HEK293 (cell line): ENCODE measurements at regions not wholly inside any gene's neighbourhood (a gene's known extent, or its start where the extent isn't known, plus 50 kb on each side); places are given as distances from the start of the nearest gene placed in this dataset.

Experiments used
- CTCF ChIA-PET: fragments of 350-600 bp; formaldehyde crosslinking; extraction: SDS; loops from one replicate; lab custom pipeline; 2021; ENCODE audit warnings: antibody characterized with exemption; lab: Yijun Ruan, JAX
- POLR2A ChIA-PET: fragments of 300-600 bp; formaldehyde crosslinking; extraction: SDS; loops from one replicate; lab custom pipeline; 2020; ENCODE audit warnings: antibody characterized with exemption, inconsistent platforms; lab: Yijun Ruan, JAX
- H3K27ac ChIP-seq: fragments of 200-500 bp; sonication (Bioruptor generic); 2 replicates; pipeline ENCODE4 v1.5.1; 2014; ENCODE audit warnings: low read depth, low read length, control low read depth, inconsistent platforms; ENCODE audit errors: extremely low read depth
- H3K36me3 ChIP-seq, 2 experiments: fragments of 200-500 bp in 1 of 2; sonication (Bioruptor generic) in 1 of 2; 1 replicate in 1 of 2; 2 replicates in 1 of 2; pipeline ENCODE4 v1.5.1; 2014 to 2017; ENCODE audit warnings: inconsistent platforms in 2 of 2, low read length in 2 of 2; ENCODE audit not compliant: control insufficient read depth in 2 of 2, insufficient read depth in 1 of 2
- H3K4me1 ChIP-seq: fragments of 200-500 bp; sonication (Bioruptor generic); 2 replicates; pipeline ENCODE4 v1.5.1; 2014; ENCODE audit warnings: mild to moderate bottlenecking, low read length, inconsistent platforms; ENCODE audit not compliant: control insufficient read depth, insufficient read depth
- H3K4me3 ChIP-seq: 2 replicates; pipeline ENCODE4 v1.5.1; 2011; ENCODE audit warnings: low read depth, mild to moderate bottlenecking, control low read depth, low read length, moderate library complexity
- H3K9me3 ChIP-seq: fragments of 200-500 bp; sonication (Bioruptor generic); 2 replicates; pipeline ENCODE4 v1.5.1; 2014; ENCODE audit warnings: low read depth, low read length, inconsistent platforms; ENCODE audit not compliant: control insufficient read depth, insufficient read depth
- ATF2 ChIP-seq: fragments of 450-650 bp; formaldehyde crosslinking; IDR thresholded peaks from 2 replicates; pipeline ENCODE4 v1.5.1; 2016; ENCODE audit warnings: missing biosample characterization, missing genetic modification characterization, low read depth
- BCL11B ChIP-seq: fragments of 450-650 bp; formaldehyde crosslinking; IDR thresholded peaks from 2 replicates; pipeline ENCODE4 v1.5.1; 2016; ENCODE audit warnings: low read depth, missing biosample characterization, missing genetic modification characterization
- GLI4 ChIP-seq: fragments of 450-650 bp; formaldehyde crosslinking; IDR thresholded peaks from 2 replicates; pipeline ENCODE4 v1.5.1; 2016; ENCODE audit warnings: missing biosample characterization, missing genetic modification characterization
- OVOL3 ChIP-seq: fragments of 450-650 bp; formaldehyde crosslinking; IDR thresholded peaks from 2 replicates; pipeline ENCODE4 v1.5.1; 2016; ENCODE audit warnings: missing biosample characterization, missing genetic modification characterization
- PRDM6 ChIP-seq: fragments of 450-650 bp; formaldehyde crosslinking; IDR thresholded peaks from 2 replicates; pipeline ENCODE4 v1.5.1; 2017; ENCODE audit warnings: missing biosample characterization, missing genetic modification characterization
- TSHZ1 ChIP-seq: fragments of 450-650 bp; formaldehyde crosslinking; IDR thresholded peaks from 2 replicates; pipeline ENCODE4 v1.5.1; 2016; ENCODE audit warnings: missing biosample characterization, missing genetic modification characterization, borderline replicate concordance
- ZBTB44 ChIP-seq: fragments of 450-650 bp; IDR thresholded peaks from 2 replicates; pipeline ENCODE4 v1.5.1; 2018; ENCODE audit warnings: missing biosample characterization, mild to moderate bottlenecking, missing genetic modification characterization
- ZBTB6 ChIP-seq: fragments of 450-650 bp; formaldehyde crosslinking; IDR thresholded peaks from 2 replicates; pipeline ENCODE4 v1.5.1; 2017; ENCODE audit warnings: missing biosample characterization, missing genetic modification characterization
- ZFP37 ChIP-seq: fragments of 450-650 bp; formaldehyde crosslinking; IDR thresholded peaks from 2 replicates; pipeline ENCODE4 v1.5.1; 2016; ENCODE audit warnings: missing biosample characterization, missing genetic modification characterization
- ZIC2 ChIP-seq: fragments of 450-650 bp; formaldehyde crosslinking; IDR thresholded peaks from 2 replicates; pipeline ENCODE4 v1.5.1; 2016; ENCODE audit warnings: missing biosample characterization, missing genetic modification characterization
- ZNF140 ChIP-seq: fragments of 450-650 bp; formaldehyde crosslinking; IDR thresholded peaks from 2 replicates; pipeline ENCODE4 v1.5.1; 2016; ENCODE audit warnings: missing biosample characterization, missing genetic modification characterization
- ZNF148 ChIP-seq: fragments of 450-650 bp; formaldehyde crosslinking; IDR thresholded peaks from 2 replicates; pipeline ENCODE4 v1.5.0; 2017; ENCODE audit warnings: missing biosample characterization, missing genetic modification characterization, borderline replicate concordance
- ZNF175 ChIP-seq: fragments of 450-650 bp; formaldehyde crosslinking; IDR thresholded peaks from 2 replicates; pipeline ENCODE4 v1.5.1; 2016; ENCODE audit warnings: missing biosample characterization, missing genetic modification characterization
- ZNF26 ChIP-seq: fragments of 450-650 bp; formaldehyde crosslinking; IDR thresholded peaks from 2 replicates; pipeline ENCODE4 v1.5.1; 2016; ENCODE audit warnings: missing biosample characterization, missing genetic modification characterization
- ZNF350 ChIP-seq: fragments of 450-650 bp; formaldehyde crosslinking; IDR thresholded peaks from 2 replicates; pipeline ENCODE4 v1.5.0; 2017; ENCODE audit warnings: missing biosample characterization, mild to moderate bottlenecking, missing genetic modification characterization

GRCh38 chr2:120846406-120847095 lies 110.9 kb downstream of the GLI2 start:
- ChIA-PET POLR2A (no interaction called here), CTCF (interaction anchor here (0.6 kb wide), 1 partner anchor 19 kb away, joined by 3 read pairs; no protein-coding TSS in a partner anchor)
- Histone ChIP-seq H3K36me3 (peaks cover 0 to 3% of the 10 kb centered on the region in 2 experiments; a peak in 1 of 3 replicates), H3K9me3 (no peaks in the 10 kb centered on the region), H3K4me1 (0 out of 2 replicates have a peak, but pooled peaks cover 3% of the 10 kb centered on the region), H3K4me3 (no peak overlapping the region), H3K27ac (no peak overlapping the region)
- TF ChIP-seq GLI4 (tag by site-specific recombination) (no peak), PRDM6 (tag by site-specific recombination) (no peak), TSHZ1 (tag by site-specific recombination) (no peak), ZNF175 (tag by site-specific recombination) (no peak), ZNF350 (tag by site-specific recombination) (no peak), ZIC2 (tag by site-specific recombination) (no peak), ZNF148 (tag by site-specific recombination) (no peak), ZBTB6 (no peak), OVOL3 (no peak), ZNF26 (tag by site-specific recombination) (no peak), ATF2 (tag by site-specific recombination) (no peak), BCL11B (no peak), ZFP37 (tag by site-specific recombination) (no peak), ZBTB44 (tag by site-specific recombination) (no peak), ZNF140 (tag by site-specific recombination) (no peak)
